GM12878 (cell line): ENCODE measurements at regions not wholly inside any gene's neighbourhood (a gene's known extent, or its start where the extent isn't known, plus 50 kb on each side); places are given as distances from the start of the nearest gene placed in this dataset.

Source experiments
- ATAC-seq: fragments of 200-7000 bp; cut with Tn5 transposase; 3 replicates; pipeline ENCODE4 v1.9.1; 2020; ENCODE audit warnings: mild to moderate bottlenecking, moderate library complexity
- BruUV-seq: library from RNA; stranded (reverse); fragments of 400-500 nt; replicated peaks from 2 replicates; lab custom pipeline; 2021; lab: Mats Ljungman, UMichigan
- CTCF ChIA-PET: fragments of 300-600 bp; sonication (Branson Sonifier 250); formaldehyde crosslinking; extraction: SDS; loops from one replicate; lab custom pipeline; 2021; ENCODE audit warnings: inconsistent platforms; lab: Yijun Ruan, JAX
- POLR2A ChIA-PET: fragments of 350-600 bp; formaldehyde crosslinking; extraction: SDS; loops from one replicate; lab custom pipeline; 2021; ENCODE audit warnings: inconsistent platforms; lab: Charles Lee
- RAD21 ChIA-PET: fragments of 300-600 bp; sonication (Branson Sonifier 250); formaldehyde crosslinking; loops from one replicate; lab custom pipeline; 2023; ENCODE audit warnings: antibody characterized with exemption; ENCODE audit not compliant: unreplicated experiment; lab: Charles Lee
- SMC1A ChIA-PET: fragments of 300-600 bp; sonication (Branson Sonifier 250); formaldehyde crosslinking; loops from one replicate; lab custom pipeline; 2023; ENCODE audit not compliant: unreplicated experiment, uncharacterized antibody; lab: Charles Lee
- DNase-seq: peaks from one replicate; pipeline ENCODE4 v3.0.0-alpha.2; 2011; ENCODE audit warnings: low read depth, low spot score
- FAIRE-seq: peaks from 3 replicates; lab custom pipeline; 2011; peaks lifted over from hg19 to GRCh38; lab: Jason Lieb, UNC
- H2AFZ ChIP-seq: 2 replicates; pipeline ENCODE4 v1.6.0; 2011; ENCODE audit warnings: low read depth, low read length, control low read depth; ENCODE audit not compliant: control insufficient read depth
- H3K27ac ChIP-seq: 2 replicates; pipeline ENCODE4 v1.5.1; 2011; ENCODE audit warnings: control low read depth; ENCODE audit not compliant: control insufficient read depth, insufficient read depth
- H3K27me3 ChIP-seq, 2 experiments: replicated peaks in 1 of 2; 2 replicates each; pipeline versions ENCODE4 v1.6.0 to v1.6.1; 2011; ENCODE audit warnings: low read length in 1 of 2; ENCODE audit not compliant: control insufficient read depth in 2 of 2, insufficient read depth in 2 of 2
- H3K36me3 ChIP-seq, 2 experiments: 2 replicates each; pipeline ENCODE4 v1.5.1; 2011; ENCODE audit warnings: low read length in 1 of 2; ENCODE audit not compliant: control insufficient read depth in 2 of 2, insufficient read depth in 2 of 2
- H3K4me1 ChIP-seq: 2 replicates; pipeline ENCODE4 v1.6.1; 2011; ENCODE audit warnings: mild to moderate bottlenecking, low read length, moderate library complexity, mixed read lengths; ENCODE audit not compliant: control insufficient read depth, insufficient read depth
- H3K4me2 ChIP-seq: 2 replicates; pipeline ENCODE4 v1.6.0; 2011; ENCODE audit warnings: control low read depth; ENCODE audit not compliant: control insufficient read depth, insufficient read depth
- H3K4me3 ChIP-seq: fragments of 200-600 bp; sonication (generic); 2 replicates; pipeline ENCODE4 v1.5.1; 2016
- H3K79me2 ChIP-seq: 2 replicates; pipeline ENCODE4 v1.6.0; 2011; ENCODE audit warnings: low read length; ENCODE audit not compliant: control insufficient read depth, insufficient read depth
- H3K9ac ChIP-seq: 2 replicates; pipeline ENCODE4 v1.8.0; 2011; ENCODE audit warnings: low read length, control low read depth, mixed read lengths; ENCODE audit not compliant: control insufficient read depth, insufficient read depth
- H3K9me3 ChIP-seq: replicated peaks from 3 replicates; pipeline ENCODE4 v1.5.1; 2011; ENCODE audit warnings: mild to moderate bottlenecking, low read length; ENCODE audit not compliant: control insufficient read depth, insufficient read depth
- H4K20me1 ChIP-seq: 2 replicates; pipeline ENCODE4 v1.6.0; 2011; ENCODE audit not compliant: control insufficient read depth, insufficient read depth
- ATF3 ChIP-seq: IDR thresholded peaks from 2 replicates; pipeline ENCODE4 v1.6.1; 2011; ENCODE audit warnings: low read depth, mild to moderate bottlenecking, low read length, moderate library complexity, borderline replicate concordance; ENCODE audit errors: extremely low read depth
- CBX5 ChIP-seq: sonication (generic); IDR thresholded peaks from 2 replicates; pipeline ENCODE4 v1.6.1; 2016; ENCODE audit warnings: low read depth, moderate library complexity, mild to moderate bottlenecking, inconsistent platforms
- DPF2 ChIP-seq: fragments of 450-650 bp; IDR thresholded peaks from 2 replicates; pipeline ENCODE4 v1.6.1; 2017; ENCODE audit warnings: mild to moderate bottlenecking
- HDAC2 ChIP-seq: fragments of 200-600 bp; sonication (generic); IDR thresholded peaks from 2 replicates; pipeline ENCODE4 v1.6.1; 2017
- IKZF1 ChIP-seq: fragments of 450-650 bp; conservative IDR thresholded peaks from 2 replicates; pipeline ENCODE4 v1.6.1; 2017; ENCODE audit warnings: antibody characterized with exemption, mild to moderate bottlenecking
- KDM1A ChIP-seq: fragments of 200-600 bp; sonication (generic); IDR thresholded peaks from 2 replicates; pipeline ENCODE4 v1.6.1; 2016; ENCODE audit warnings: borderline replicate concordance
- NFXL1 ChIP-seq: fragments of 450-650 bp; IDR thresholded peaks from 2 replicates; pipeline ENCODE4 v1.6.1; 2017; ENCODE audit warnings: antibody characterized with exemption, mild to moderate bottlenecking, borderline replicate concordance
- POLR2AphosphoS5 ChIP-seq: IDR thresholded peaks from 2 replicates; pipeline ENCODE4 v1.6.1; 2011; ENCODE audit warnings: mild to moderate bottlenecking, low read length, inconsistent platforms
- POU2F2 ChIP-seq: IDR thresholded peaks from 3 replicates; pipeline ENCODE4 v1.6.1; 2011; ENCODE audit warnings: low read depth, mild to moderate bottlenecking, low read length, borderline replicate concordance
- SMAD1 ChIP-seq: fragments of 450-650 bp; IDR thresholded peaks from 2 replicates; pipeline ENCODE4 v1.6.1; 2018; ENCODE audit warnings: mild to moderate bottlenecking, low read depth; ENCODE audit not compliant: partially characterized antibody
- ZZZ3 ChIP-seq: IDR thresholded peaks from 2 replicates; pipeline ENCODE4 v1.6.1; 2011; ENCODE audit warnings: low read depth; ENCODE audit not compliant: control insufficient read depth, insufficient read length
- WGBS: methylation state at CpG from one replicate; pipeline ENCODE4 v1.1.6; 2016; ENCODE audit warnings: low lambda C conversion rate; ENCODE audit not compliant: insufficient replicate concordance, insufficient coverage; ENCODE audit errors: missing lambda C conversion rate; 5-methylcytosine and 5-hydroxymethylcytosine counted together
- in situ Hi-C: fragments of 300-500 bp; cut with MboI; formaldehyde crosslinking; loops from 9 replicates; pipeline ENCODE4 v1.14.3; 2018; ENCODE audit warnings: mixed read lengths
- intact Hi-C: fragments of 100-400 bp; cut with micrococcal nuclease; formaldehyde crosslinking; loops from one replicate; pipeline ENCODE4 v1.14.2; 2022; ENCODE audit not compliant: unreplicated experiment

GRCh38 chr2:111236025-111236424, 115.3 kb downstream of the BCL2L11 start:
- CTCF ChIA-PET = no interaction called here
- SMC1A ChIA-PET = no interaction called here
- no peak overlapping the region for H3K4me3 ChIP-seq
- no peaks in the 10 kb centered on the region for H4K20me1 ChIP-seq
- no peak for DNase-seq
- TF ChIP-seq KDM1A (no peak), ZZZ3 (no peak), IKZF1 (no peak), CBX5 (no peak), POU2F2 (no peak), SMAD1 (no peak), DPF2 (no peak), POLR2AphosphoS5 (no peak), ATF3 (no peak), HDAC2 (no peak), NFXL1 (no peak)
- no peaks in the 10 kb centered on the region for H3K27me3 ChIP-seq
- RAD21 ChIA-PET = interaction anchor here (1.5 kb wide), 1 partner anchor 27 kb away, joined by 4 read pairs; no protein-coding TSS in a partner anchor
- no peak overlapping the region for H2AFZ ChIP-seq
- BruUV-seq = no TSS peak
- no peaks in the 10 kb centered on the region for H3K79me2 ChIP-seq
- in situ Hi-C loops = no loop called here
- FAIRE-seq = no peak
- WGBS = 71% methylated on average over 3 of the region's 3 CpGs
- POLR2A ChIA-PET = no interaction called here
- no peak for ATAC-seq
- peaks cover 9% of the 10 kb centered on the region for H3K4me1 ChIP-seq
- no peak overlapping the region for H3K4me2 ChIP-seq
- no peak overlapping the region for H3K27ac ChIP-seq
- H3K36me3 ChIP-seq = no peaks in the 10 kb centered on the region
- H3K9me3 ChIP-seq = no peaks in the 10 kb centered on the region; the same call in 1 of the 3 replicates
- H3K9ac ChIP-seq = no peak overlapping the region
- intact Hi-C loops = no loop called here
